Nephron (organoid): ENCODE measurements at regions not wholly inside any gene's neighbourhood (a gene's known extent, or its start where the extent isn't known, plus 50 kb on each side); places are given as distances from the start of the nearest gene placed in this dataset.

Experiments used
- H3K27ac Mint-ChIP-seq, 3 experiments: 2 replicates each; pipeline ENCODE4 v1.8.0; 2020; ENCODE audit warnings: mixed read lengths in 3 of 3, mild to moderate bottlenecking in 2 of 3, moderate library complexity in 1 of 3
- H3K27me3 Mint-ChIP-seq: 2 replicates; pipeline ENCODE4 v1.8.0; 2021; ENCODE audit warnings: low read depth, mild to moderate bottlenecking, moderate library complexity, mixed read lengths
- H3K36me3 Mint-ChIP-seq: 2 replicates; pipeline ENCODE4 v1.8.0; 2020; ENCODE audit warnings: low read depth, mixed read lengths
- H3K4me1 Mint-ChIP-seq: 2 replicates; pipeline ENCODE4 v1.8.0; 2020; ENCODE audit warnings: mixed read lengths
- H3K4me3 Mint-ChIP-seq, 3 experiments: 2 replicates each; pipeline ENCODE4 v1.8.0; 2020; ENCODE audit warnings: mild to moderate bottlenecking in 3 of 3, mixed read lengths in 3 of 3, moderate library complexity in 2 of 3
- H3K9me3 Mint-ChIP-seq: 2 replicates; pipeline ENCODE4 v1.8.0; 2020; ENCODE audit warnings: mixed read lengths
- TF ChIP-seq, protein P1 (sequence below), 3 experiments: fragments of 200-600 bp; sonication (generic); IDR thresholded peaks; one replicate each; pipeline ENCODE4 v1.5.0; 2021; ENCODE audit warnings: antibody characterized with exemption in 3 of 3; ENCODE audit not compliant: unreplicated experiment in 3 of 3

DNA sequence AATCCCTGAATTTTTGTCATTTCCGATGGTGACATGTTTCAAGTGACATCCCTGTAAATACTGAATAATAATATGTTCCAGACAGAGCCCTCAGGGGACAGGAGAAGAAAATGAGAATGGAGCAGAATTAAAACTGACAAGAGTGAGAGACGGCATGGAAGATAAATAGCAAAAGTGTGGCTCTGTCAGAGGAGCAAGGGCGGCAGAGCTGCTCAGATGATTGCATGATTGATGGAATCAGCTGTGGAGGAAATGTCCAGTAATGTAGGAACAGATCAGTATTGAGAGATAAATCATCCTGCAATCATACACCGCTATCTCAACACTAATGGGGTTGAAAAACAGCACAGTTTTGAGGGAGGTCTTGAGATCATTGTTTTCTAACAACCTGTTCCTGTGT lies 350.3 kb downstream of the STIM2 start:
- peaks cover 5% of the 10 kb centered on the region for H3K27me3 Mint-ChIP-seq
- H3K4me1 Mint-ChIP-seq, result no peaks in the 10 kb centered on the region
- TF ChIP-seq, protein P1, sequence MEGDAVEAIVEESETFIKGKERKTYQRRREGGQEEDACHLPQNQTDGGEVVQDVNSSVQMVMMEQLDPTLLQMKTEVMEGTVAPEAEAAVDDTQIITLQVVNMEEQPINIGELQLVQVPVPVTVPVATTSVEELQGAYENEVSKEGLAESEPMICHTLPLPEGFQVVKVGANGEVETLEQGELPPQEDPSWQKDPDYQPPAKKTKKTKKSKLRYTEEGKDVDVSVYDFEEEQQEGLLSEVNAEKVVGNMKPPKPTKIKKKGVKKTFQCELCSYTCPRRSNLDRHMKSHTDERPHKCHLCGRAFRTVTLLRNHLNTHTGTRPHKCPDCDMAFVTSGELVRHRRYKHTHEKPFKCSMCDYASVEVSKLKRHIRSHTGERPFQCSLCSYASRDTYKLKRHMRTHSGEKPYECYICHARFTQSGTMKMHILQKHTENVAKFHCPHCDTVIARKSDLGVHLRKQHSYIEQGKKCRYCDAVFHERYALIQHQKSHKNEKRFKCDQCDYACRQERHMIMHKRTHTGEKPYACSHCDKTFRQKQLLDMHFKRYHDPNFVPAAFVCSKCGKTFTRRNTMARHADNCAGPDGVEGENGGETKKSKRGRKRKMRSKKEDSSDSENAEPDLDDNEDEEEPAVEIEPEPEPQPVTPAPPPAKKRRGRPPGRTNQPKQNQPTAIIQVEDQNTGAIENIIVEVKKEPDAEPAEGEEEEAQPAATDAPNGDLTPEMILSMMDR (IDR thresholded peaks at IDR 0.05; ENCODE audit: unreplicated experiment in 3 of 3), result no peak
- H3K9me3 Mint-ChIP-seq, result no peaks in the 10 kb centered on the region
- no peak overlapping the region for H3K27ac Mint-ChIP-seq
- no peaks in the 10 kb centered on the region for H3K36me3 Mint-ChIP-seq
- no peak overlapping the region for H3K4me3 Mint-ChIP-seq

DNA sequence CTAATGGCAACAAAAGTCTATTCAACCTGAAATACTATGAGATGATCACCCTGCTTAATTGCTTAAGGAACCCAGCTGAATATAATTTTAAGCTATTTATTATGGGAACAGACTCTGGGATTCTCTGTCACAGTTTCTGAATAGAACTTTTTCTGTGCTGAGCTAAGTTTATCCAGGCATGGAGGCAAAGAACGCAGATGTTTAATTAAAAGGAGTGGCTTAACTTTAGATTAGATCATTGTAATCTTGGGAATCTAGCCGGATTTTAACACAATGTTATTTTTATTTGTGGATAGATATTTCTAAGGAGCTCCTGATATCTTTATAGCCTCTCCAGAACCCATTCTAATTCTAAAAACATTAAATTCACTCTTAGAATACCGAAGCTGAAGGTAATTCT lies 353.4 kb downstream of the STIM2 start:
- H3K4me3 Mint-ChIP-seq, result no peak overlapping the region
- H3K27ac Mint-ChIP-seq, result no peak overlapping the region
- TF ChIP-seq, protein P1 (IDR thresholded peaks at IDR 0.05; ENCODE audit: unreplicated experiment in 3 of 3), result no peak
- H3K4me1 Mint-ChIP-seq, result peaks cover 8% of the 10 kb centered on the region
- peaks cover 5% of the 10 kb centered on the region for H3K27me3 Mint-ChIP-seq
- no peaks in the 10 kb centered on the region for H3K36me3 Mint-ChIP-seq
- no peaks in the 10 kb centered on the region for H3K9me3 Mint-ChIP-seq

DNA sequence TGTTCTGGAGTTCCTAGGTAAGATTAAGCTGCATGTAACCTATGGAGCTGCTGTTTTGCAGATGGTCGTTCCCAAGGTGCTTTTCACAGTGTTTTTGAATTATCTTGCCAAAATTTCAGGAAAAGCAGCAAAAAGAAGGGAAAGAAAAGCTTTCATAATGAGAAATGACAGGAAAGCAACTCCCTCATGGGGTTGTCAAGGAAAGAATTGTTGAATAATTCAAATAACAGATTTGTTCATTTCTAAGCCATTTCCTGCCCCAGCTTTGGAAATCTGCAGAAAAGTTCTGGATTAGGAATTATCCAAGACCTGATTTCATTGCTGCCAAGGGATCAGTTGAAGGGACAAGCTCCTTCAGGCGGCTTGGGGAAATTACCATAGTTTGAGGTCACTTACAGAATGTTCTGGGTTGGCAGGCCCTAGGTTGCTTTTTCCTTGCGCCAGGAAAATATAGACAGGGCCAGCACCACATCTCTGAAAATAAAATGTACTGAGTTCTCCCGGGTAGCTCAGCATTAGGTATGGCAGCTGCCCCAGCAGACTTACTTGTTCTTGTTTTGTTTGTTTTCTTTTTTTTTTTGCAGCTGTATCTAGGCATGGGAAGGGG lies 354.7 kb downstream of the STIM2 start:
- H3K4me1 Mint-ChIP-seq, result peaks cover 8% of the 10 kb centered on the region
- H3K36me3 Mint-ChIP-seq, result no peaks in the 10 kb centered on the region
- H3K27me3 Mint-ChIP-seq, result peaks cover 5% of the 10 kb centered on the region
- H3K27ac Mint-ChIP-seq, result no peak overlapping the region
- no peak overlapping the region for H3K4me3 Mint-ChIP-seq
- TF ChIP-seq, protein P1 (IDR thresholded peaks at IDR 0.05; ENCODE audit: unreplicated experiment in 3 of 3), result no peak
- no peaks in the 10 kb centered on the region for H3K9me3 Mint-ChIP-seq

DNA sequence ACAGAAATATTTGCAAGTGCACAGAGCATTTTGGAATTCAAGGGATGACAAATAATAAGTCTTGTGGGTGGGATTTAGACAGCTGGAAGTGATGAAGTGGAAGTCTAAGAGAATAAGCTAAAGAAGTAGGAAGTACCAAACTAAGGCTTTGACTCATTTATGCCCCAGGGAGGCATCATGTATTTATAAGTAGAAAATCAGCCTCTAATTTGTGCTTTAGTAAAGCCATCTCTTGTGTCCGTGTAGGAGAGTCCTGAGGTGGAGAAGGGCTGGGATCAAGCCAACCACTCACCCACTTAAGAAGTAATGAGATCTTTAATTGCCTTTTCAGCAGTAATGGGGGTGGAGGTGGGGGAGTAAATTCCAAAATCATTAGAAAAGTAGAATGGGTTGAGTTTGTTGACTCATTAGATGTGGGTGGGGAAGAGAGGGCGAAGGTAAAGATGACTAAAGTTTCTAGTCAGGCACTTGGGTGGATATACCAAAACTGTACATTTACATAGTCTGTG lies 356.7 kb downstream of the STIM2 start:
- TF ChIP-seq, protein P1 (IDR thresholded peaks at IDR 0.05; ENCODE audit: unreplicated experiment in 3 of 3), result no peak
- H3K4me1 Mint-ChIP-seq, result peaks cover 8% of the 10 kb centered on the region
- no peaks in the 10 kb centered on the region for H3K9me3 Mint-ChIP-seq

DNA sequence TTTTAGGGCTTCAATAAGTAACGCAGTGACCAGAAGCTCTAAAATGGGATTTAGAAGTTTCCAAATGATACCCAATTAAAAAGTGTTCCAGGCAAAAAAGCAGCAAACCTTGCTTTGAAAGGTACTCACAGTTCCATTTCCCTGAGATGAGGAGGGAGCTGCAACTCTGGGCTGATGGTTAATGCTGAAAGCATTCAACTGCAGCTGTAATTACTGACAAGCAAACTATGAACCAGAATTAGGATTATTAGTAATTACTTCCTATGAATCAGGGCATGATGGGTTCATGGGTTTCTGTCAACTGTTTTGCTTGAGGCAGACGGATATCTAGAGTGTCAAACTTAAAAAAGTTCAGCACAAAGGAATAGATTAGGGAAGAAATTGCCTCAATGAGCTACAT lies 357.4 kb downstream of the STIM2 start:
- Mint-ChIP-seq H3K9me3 (no peaks in the 10 kb centered on the region), H3K27me3 (no peaks in the 10 kb centered on the region), H3K4me1 (peaks cover 8% of the 10 kb centered on the region), H3K36me3 (no peaks in the 10 kb centered on the region), H3K27ac (peak overlapping the region in 1 of 3 experiments; percentile 44), H3K4me3 (no peak overlapping the region)
- TF ChIP-seq, protein P1 (IDR thresholded peaks at IDR 0.05; ENCODE audit: unreplicated experiment in 3 of 3), result no peak

More for the DNA sequence above, 356.7 kb downstream of the STIM2 start:
- no peaks in the 10 kb centered on the region for H3K36me3 Mint-ChIP-seq
- peak overlapping the region; percentile 3 to 61 (median 27) for H3K27ac Mint-ChIP-seq
- no peaks in the 10 kb centered on the region for H3K27me3 Mint-ChIP-seq
- no peak overlapping the region for H3K4me3 Mint-ChIP-seq

DNA sequence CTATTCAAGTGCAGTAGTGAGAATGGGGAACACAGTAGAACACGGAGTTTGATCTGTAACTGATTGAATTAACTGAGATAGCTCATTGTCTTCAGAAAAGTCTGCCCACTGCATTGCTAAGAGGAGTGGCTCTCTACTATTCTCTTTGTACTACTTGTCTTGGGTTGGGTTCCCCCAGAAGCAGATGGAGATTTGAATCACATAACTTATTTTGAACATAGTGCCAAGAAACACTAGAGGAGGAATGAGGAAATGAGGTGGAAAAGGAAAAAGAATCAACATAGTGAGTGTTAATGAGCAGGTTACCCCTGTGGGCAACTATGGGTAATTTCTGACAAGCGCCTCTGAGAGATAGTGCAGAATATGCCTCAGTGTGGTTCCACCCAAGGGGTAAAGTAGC lies 362.7 kb downstream of the STIM2 start:
- TF ChIP-seq, protein P1 (IDR thresholded peaks at IDR 0.05; ENCODE audit: unreplicated experiment in 3 of 3), result no peak
- Mint-ChIP-seq H3K9me3 (no peaks in the 10 kb centered on the region), H3K36me3 (no peaks in the 10 kb centered on the region), H3K27me3 (no peaks in the 10 kb centered on the region), H3K27ac (no peak overlapping the region), H3K4me1 (no peaks in the 10 kb centered on the region), H3K4me3 (no peak overlapping the region)
